NB4 (cell line): ENCODE measurements at regions not wholly inside any gene's neighbourhood (a gene's known extent, or its start where the extent isn't known, plus 50 kb on each side); places are given as distances from the start of the nearest gene placed in this dataset.
"Not testable (repeated sequence)": the region's sequence is repeated elsewhere in the genome, so short reads cannot be mapped to it uniquely, and the experiment has no call there.

Experiments
- DNase-seq: peaks from one replicate; pipeline ENCODE4 v3.0.0; 2010; ENCODE audit warnings: low read depth
- H3K4me3 ChIP-seq: one replicate; pipeline ENCODE4 v1.5.1; 2011; ENCODE audit warnings: mild to moderate bottlenecking, low read depth, low read length, moderate library complexity
- MYC ChIP-seq: IDR thresholded peaks from 2 replicates; pipeline ENCODE4 v1.6.1; 2011; ENCODE audit warnings: low read depth, low read length
- POLR2A ChIP-seq: IDR thresholded peaks from 2 replicates; pipeline ENCODE4 v1.6.1; 2011; ENCODE audit warnings: mild to moderate bottlenecking; ENCODE audit not compliant: insufficient read length; ENCODE audit errors: extremely low read depth
- TF ChIP-seq, protein P1 (sequence below): IDR thresholded peaks from one replicate; pipeline ENCODE4 v1.5.1; 2012; ENCODE audit warnings: low read depth, low read length
- TF ChIP-seq, protein P2 (sequence below): IDR thresholded peaks from 2 replicates; pipeline ENCODE4 v1.6.1; 2011; ENCODE audit warnings: low read depth, low read length

DNA sequence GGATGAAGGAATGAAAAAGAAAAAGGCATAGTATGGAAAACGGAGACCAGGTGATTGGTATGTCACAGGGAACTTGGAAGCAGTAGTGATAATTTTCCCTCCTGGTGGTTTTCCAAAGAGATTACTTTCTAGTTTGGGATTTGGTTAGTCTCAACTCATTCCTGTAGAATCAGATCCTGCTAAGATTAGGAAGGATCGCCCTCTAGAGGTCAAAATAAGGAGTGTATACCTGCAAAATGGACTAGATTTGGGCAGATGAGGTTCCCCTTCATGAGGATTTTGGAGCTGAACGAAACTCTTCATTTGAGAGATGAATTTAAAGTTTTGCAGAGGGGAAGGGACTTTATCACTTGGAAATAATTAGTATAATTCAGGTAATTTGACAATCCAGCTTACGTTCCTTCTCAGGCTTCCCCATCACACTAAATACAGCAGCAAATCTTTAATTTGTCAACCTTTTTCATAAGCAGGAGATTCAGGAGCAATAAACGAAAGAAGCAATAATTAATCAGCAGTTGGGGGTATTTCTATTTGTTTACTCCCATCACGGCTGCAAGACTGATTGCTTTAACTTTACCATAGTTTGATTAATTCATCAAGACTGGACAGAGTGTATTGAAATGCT is 65.2 kb downstream of the CCDC195 start:
- TF ChIP-seq, protein P1, sequence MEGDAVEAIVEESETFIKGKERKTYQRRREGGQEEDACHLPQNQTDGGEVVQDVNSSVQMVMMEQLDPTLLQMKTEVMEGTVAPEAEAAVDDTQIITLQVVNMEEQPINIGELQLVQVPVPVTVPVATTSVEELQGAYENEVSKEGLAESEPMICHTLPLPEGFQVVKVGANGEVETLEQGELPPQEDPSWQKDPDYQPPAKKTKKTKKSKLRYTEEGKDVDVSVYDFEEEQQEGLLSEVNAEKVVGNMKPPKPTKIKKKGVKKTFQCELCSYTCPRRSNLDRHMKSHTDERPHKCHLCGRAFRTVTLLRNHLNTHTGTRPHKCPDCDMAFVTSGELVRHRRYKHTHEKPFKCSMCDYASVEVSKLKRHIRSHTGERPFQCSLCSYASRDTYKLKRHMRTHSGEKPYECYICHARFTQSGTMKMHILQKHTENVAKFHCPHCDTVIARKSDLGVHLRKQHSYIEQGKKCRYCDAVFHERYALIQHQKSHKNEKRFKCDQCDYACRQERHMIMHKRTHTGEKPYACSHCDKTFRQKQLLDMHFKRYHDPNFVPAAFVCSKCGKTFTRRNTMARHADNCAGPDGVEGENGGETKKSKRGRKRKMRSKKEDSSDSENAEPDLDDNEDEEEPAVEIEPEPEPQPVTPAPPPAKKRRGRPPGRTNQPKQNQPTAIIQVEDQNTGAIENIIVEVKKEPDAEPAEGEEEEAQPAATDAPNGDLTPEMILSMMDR, result peak; percentile 88
- TF ChIP-seq MYC, result no peak

GRCh38 chr2:224647684-224648083 is 62.5 kb upstream of the CUL3 start:
- not testable (repeated sequence) for H3K4me3 ChIP-seq, DNase-seq

More for the DNA sequence above, 65.2 kb downstream of the CCDC195 start:
- H3K4me3 ChIP-seq, result no peak overlapping the region
- peak; percentile 66 for DNase-seq

DNA sequence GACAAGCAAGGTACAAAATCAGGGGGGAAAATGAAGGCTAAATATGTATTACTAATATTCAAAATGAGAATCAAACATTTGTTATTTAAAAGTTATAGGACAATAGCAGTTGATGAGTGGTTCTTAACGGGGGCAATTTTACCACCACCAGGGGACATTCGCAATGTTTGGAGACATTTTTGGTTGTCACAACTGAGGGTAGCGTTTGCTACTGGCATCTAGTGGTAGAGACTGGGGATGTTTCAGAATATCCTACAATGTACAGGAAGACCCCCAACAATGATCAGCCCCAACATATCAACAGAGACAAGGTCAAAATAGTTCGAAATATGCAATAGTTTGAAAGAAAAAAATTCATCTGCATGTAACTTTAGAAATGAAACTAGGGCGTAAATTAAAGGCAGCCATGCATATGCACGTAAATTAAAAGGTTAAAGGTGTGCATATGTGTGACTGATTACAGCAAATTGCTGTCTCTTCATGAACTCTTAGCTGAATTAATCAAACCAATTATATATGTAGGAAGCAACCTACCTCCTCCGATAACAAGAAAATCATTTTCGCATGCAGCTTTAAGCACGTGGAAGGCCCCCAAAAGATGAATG is 61.2 kb upstream of the CUL3 start:
- peak; percentile 67 for DNase-seq
- H3K4me3 ChIP-seq, result no peak overlapping the region
- no peak for TF ChIP-seq MYC
- TF ChIP-seq, protein P1, result peak; percentile 90
- TF ChIP-seq, protein P2, sequence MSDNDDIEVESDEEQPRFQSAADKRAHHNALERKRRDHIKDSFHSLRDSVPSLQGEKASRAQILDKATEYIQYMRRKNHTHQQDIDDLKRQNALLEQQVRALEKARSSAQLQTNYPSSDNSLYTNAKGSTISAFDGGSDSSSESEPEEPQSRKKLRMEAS, result no peak
- TF ChIP-seq POLR2A, result no peak

DNA sequence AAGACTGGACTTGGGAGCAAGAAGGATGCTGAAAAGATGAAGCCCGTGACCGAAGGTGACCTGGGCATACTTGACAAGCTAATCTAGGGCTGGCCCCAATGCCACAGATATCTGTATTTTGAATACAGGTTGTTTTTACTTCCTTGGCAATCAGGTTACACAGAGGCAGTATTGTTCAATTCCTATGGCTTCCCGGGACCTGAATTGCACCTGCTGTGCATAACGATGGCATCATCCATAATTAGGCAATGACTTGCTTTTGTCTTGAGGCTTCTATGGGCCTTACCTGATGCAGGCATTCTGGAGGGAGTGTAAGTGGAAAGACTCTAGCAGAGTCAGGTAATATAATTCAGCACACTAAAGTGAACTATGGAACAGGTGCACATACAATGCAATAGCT is 60.6 kb upstream of the CUL3 start:
- TF ChIP-seq POLR2A, result no peak
- TF ChIP-seq MYC, result no peak
- TF ChIP-seq, protein P2, result no peak
- TF ChIP-seq, protein P1, result no peak
- DNase-seq, result no peak
- H3K4me3 ChIP-seq, result no peak overlapping the region

DNA sequence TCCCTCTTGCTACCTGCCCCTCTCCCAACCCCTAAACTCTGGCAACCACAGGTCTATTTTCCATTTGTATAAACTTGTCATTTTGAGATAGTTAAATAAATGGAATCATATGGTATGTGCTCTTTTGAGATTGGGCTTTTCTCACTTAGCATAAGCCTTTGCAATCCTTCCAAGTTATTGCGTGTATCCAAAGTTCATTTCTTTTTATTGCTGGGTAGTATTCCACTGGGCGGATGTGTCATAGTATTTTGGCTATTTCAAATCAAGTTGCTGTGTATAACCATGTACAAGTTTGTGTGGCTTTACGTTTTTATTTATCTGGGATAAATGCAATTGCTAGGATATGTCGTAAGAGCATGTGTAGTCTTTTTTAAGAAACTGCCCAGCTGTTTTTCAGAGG is 55.5 kb upstream of the CUL3 start:
- no peak for DNase-seq
- no peak overlapping the region for H3K4me3 ChIP-seq
- TF ChIP-seq, protein P1, result no peak
- TF ChIP-seq MYC (no peak), POLR2A (no peak)
- TF ChIP-seq, protein P2, result no peak

- peak overlapping the region; percentile 35 for H3K4me3 ChIP-seq
- peak; percentile 82 for DNase-seq
- TF ChIP-seq MYC (no peak), POLR2A (no peak)
- TF ChIP-seq, protein P2, result no peak
- TF ChIP-seq, protein P1, result no peak
These were observed 53.2 kb upstream of the CUL3 start for GRCh38 chr2:224638301-224638823.
